Lower leg skin (tissue), 4 donors: ENCODE measurements at regions not wholly inside any gene's neighbourhood (a gene's known extent, or its start where the extent isn't known, plus 50 kb on each side); places are given as distances from the start of the nearest gene placed in this dataset.

ENCODE experiments used
- DNase-seq, 2 donors: peaks; one replicate each; pipeline ENCODE4 v3.0.0-alpha.2; 2019; ENCODE audit warnings: low spot score in 2 of 2
- H3K4me3 ChIP-seq: fragments of 200-600 bp; sonication (generic); 2 replicates; pipeline ENCODE4 v1.5.1; 2017; ENCODE audit warnings: mild to moderate bottlenecking, low read depth; ENCODE audit not compliant: poor library complexity, severe bottlenecking
- POLR2A ChIP-seq, 2 donors: fragments of 450-650 bp; IDR thresholded peaks; one replicate each; pipeline ENCODE4 v1.6.1; 2016 to 2017; ENCODE audit warnings: antibody characterized with exemption in 2 of 2, mild to moderate bottlenecking in 1 of 2, moderate library complexity in 1 of 2
- WGBS, 2 donors: methylation state at CpG; one replicate each; pipeline ENCODE4 v1.1.5; 2018; 5-methylcytosine and 5-hydroxymethylcytosine counted together
- intact Hi-C: fragments of 100-400 bp; cut with DNase I; formaldehyde crosslinking; loops from one replicate; pipeline ENCODE4 v1.15.0; 2023; ENCODE audit warnings: low total_unique reads
- TF ChIP-seq, protein P1 (sequence below), 3 donors: fragments of 450-650 bp; IDR thresholded peaks; one replicate each; pipeline ENCODE4 v1.5.1; 2016; ENCODE audit warnings: antibody characterized with exemption in 3 of 3, mild to moderate bottlenecking in 3 of 3, moderate library complexity in 2 of 3

DNA sequence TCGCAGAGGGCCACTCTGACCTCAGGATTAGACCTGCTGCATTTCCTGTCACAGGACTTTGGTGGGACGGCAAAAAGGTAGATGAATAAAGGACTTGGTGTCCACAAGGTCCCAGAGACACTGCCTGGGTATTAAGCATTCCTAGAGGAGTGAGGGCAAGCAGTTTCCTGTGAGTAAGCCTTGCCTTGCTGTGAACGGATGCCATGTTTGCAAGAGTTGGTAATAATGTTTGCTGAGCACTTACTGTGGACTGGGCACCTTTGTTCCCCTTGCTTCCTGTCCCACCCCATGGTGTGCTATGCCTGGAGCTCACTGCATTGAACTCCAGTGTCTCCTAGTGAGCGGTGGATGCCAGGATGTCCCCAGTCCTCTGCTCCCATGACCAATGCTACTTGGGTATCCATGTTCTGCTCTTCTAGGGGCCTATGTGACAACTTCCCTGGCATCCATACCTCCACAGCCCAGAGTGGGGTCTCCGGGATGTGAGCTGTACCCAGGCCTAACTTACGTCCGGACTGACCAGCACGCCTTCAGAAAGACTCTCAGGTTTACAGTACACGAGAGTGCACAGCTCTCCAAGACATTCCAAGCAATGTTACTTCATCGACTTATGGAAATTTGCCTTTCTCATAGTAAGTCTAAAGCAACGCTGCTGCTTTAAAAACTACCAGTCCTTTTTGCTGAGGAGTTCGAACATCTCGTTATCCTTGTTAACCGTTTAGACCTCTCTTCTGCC lies 95.5 kb upstream of the MSX1 start:
- 76 to 86% methylated on average over 14 of the region's 14 CpGs for WGBS, 2 donors
- DNase-seq, result no peak
- TF ChIP-seq, protein P1, sequence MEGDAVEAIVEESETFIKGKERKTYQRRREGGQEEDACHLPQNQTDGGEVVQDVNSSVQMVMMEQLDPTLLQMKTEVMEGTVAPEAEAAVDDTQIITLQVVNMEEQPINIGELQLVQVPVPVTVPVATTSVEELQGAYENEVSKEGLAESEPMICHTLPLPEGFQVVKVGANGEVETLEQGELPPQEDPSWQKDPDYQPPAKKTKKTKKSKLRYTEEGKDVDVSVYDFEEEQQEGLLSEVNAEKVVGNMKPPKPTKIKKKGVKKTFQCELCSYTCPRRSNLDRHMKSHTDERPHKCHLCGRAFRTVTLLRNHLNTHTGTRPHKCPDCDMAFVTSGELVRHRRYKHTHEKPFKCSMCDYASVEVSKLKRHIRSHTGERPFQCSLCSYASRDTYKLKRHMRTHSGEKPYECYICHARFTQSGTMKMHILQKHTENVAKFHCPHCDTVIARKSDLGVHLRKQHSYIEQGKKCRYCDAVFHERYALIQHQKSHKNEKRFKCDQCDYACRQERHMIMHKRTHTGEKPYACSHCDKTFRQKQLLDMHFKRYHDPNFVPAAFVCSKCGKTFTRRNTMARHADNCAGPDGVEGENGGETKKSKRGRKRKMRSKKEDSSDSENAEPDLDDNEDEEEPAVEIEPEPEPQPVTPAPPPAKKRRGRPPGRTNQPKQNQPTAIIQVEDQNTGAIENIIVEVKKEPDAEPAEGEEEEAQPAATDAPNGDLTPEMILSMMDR (IDR thresholded peaks at IDR 0.05), result no peak
- no peak for TF ChIP-seq POLR2A (IDR thresholded peaks at IDR 0.05)
- intact Hi-C loops, result no loop called here
- no peak overlapping the region for H3K4me3 ChIP-seq

DNA sequence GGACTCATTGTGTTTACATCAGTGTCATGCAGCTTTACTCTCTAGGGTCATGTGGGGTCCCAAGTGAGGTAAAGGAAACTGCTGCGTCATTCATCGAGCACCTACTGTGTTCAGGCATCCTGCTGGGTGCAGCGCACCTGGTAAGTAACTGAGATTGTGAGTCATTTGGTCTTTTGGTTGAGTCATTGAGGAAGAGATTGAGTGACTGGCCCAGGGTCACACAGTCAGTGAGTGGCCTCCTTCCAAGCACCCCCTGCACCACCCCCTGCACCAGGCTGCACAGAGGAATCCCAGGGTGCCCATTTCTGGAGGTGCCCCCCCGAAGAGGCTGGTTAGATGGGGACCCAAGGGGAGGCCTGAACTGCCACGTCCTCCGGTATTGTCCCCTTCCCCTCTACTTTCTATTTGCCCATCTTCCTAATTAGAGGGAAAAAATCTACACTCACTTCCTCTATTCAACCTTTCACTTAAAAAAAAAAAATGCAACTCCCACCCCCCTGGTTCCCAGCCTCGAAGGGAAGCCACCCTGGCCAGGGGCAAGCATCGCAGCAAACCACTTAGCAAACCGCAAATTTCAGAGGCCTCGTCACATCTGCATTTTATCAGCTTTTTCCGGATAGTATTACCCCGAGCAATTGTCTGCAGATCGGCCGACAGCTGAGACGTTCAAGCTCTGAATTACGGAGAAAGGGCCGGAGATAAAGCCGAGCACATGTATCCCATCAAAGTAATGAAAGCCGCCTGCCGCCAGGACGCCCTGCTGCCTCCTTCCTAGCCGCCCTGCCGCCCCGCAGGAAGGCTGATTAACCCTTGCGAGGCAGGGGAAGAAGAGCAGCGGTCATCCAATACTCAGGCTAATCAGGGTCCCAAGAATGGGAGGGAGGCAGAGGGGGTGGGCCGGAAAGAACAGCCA lies 96.3 kb upstream of the MSX1 start:
- 37 to 45% methylated on average over 27 of the region's 27 CpGs for WGBS, 2 donors

DNA sequence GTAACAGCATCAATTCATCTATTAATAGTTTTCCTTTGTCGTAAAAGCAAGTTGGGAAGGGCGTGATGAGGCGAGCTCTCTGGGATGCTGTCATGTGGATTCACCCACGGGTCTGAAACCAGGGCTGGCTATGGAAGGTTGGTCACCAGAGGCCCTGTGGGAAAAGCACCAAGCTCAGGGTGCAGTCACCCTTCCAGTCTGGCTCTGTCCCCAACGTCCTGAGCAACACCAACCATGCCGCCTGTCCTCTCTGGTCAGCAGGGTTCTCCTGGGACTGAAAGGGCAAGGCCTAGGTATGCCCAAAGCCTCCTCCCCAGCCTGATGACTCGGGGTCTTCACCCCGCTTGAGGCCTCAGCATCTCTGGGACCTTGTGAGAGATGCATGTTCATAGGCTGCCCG lies 97.2 kb upstream of the MSX1 start:
- peak in 1 of 2 donors; percentile 32 for DNase-seq
- intact Hi-C loops, result no loop called here
- 88 to 89% methylated on average over 9 of the region's 9 CpGs for WGBS, 2 donors
- H3K4me3 ChIP-seq, result no peak overlapping the region
- TF ChIP-seq, protein P1 (IDR thresholded peaks at IDR 0.05), result no peak
- no peak for TF ChIP-seq POLR2A (IDR thresholded peaks at IDR 0.05)

More for the DNA sequence above, 96.3 kb upstream of the MSX1 start:
- no peak for TF ChIP-seq POLR2A (IDR thresholded peaks at IDR 0.05)
- TF ChIP-seq, protein P1 (IDR thresholded peaks at IDR 0.05), result no peak
- intact Hi-C loops, result no loop called here
- DNase-seq, result peak in 1 of 2 donors; percentile 72
- no peak overlapping the region for H3K4me3 ChIP-seq

DNA sequence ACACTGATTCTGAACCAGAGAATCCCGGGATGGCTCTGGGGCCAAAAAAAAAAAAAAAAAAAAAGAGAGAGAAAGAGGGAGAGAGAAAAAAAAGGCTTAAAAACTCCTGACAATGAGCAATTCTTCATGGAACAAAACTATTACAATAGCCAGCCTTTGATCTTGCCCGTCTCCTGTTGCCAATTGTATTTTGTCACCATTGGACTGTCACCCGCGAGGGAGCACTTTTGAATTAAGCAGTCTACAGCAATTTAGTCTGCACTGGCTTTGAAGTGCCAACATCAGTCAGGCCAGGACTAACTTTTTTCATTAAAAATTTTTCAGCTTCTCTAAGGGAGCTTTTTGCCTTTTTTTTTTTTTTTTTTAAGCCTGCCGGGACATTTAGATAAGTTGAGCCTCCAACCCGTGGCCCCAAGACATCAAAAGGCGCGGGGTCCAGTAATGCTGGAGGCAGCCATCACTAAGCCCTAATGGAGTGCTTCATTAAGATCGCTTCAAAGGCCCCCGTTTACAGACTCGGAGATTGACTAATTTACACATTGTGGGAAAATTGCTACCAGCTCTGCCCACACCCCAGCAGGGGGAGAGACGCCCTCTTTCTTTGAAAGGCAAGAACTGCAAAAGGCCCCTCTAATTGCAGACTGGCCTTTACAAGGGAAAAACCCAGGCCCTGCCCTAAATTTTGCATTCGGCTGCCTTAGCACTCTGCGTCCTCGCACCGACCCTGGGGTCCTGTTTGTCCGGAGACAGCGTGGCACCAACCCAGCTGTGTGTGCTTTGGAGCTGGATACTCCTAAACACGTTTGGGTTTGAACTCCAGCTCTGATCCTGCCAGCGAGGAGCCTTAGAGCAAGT lies 98.1 kb upstream of the MSX1 start:
- intact Hi-C loops, result no loop called here
- TF ChIP-seq, protein P1 (IDR thresholded peaks at IDR 0.05), result no peak
- TF ChIP-seq POLR2A (IDR thresholded peaks at IDR 0.05), result no peak
- 57 to 64% methylated on average over 20 of the region's 20 CpGs for WGBS, 2 donors
- no peak overlapping the region for H3K4me3 ChIP-seq
- DNase-seq, result peak in 1 of 2 donors; percentile 25

DNA sequence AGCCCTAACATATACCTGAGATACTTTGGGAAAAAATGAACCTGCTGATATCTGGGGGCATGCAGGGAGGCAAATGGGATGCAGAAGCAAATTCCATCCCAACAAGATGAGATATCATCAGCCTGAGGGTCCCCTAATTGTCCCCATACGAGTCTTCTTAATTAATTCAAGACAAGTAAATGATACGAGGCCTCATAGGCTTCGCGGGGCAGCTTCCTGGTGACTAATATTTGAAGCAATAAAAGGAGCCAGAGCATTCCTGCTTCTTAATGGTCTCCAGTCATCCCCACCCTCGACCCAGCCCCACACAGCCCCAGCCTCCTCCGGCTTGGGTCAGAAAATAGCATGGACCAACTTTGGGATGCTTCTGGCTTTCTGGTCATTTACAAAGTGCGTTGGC lies 99.6 kb upstream of the MSX1 start:
- 65 to 66% methylated on average over 7 of the region's 7 CpGs for WGBS, 2 donors
- H3K4me3 ChIP-seq, result no peak overlapping the region
- TF ChIP-seq POLR2A (IDR thresholded peaks at IDR 0.05), result no peak
- TF ChIP-seq, protein P1 (IDR thresholded peaks at IDR 0.05), result no peak
- intact Hi-C loops, result no loop called here
- DNase-seq, result no peak
